GDM1 (cell line): ENCODE measurements at regions not wholly inside any gene's neighbourhood (a gene's known extent, or its start where the extent isn't known, plus 50 kb on each side); places are given as distances from the start of the nearest gene placed in this dataset.

Experiments used
- DNase-seq: peaks from one replicate; lab custom pipeline; 2025; lab: John Stamatoyannopoulos, UW

- no peak for DNase-seq
These were observed 256.7 kb downstream of the DCDC2C start for GRCh38 chr2:3960106-3960505.

- DNase-seq: no peak
These were observed 259.3 kb downstream of the DCDC2C start for GRCh38 chr2:3962719-3963118.

DNA sequence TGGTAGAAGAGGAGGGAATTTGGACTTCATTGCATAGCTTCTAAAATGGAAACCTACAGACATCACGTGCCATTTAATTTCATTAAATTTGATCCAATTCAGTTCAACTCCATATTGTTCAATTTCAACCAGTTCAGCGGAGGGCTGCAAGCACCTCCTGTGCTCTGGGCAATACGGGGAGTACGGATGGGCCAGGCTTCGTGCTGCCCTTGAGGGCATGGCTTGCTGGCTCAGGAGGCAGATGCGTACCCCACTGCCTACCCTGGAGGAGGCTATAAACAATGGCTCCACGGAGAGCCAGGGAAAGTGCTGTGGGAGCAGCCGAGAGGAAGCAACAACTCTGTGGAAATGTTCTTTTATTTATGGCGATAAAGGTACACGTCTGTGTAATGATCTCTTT, 261.8 kb downstream of the DCDC2C start:
- DNase-seq: no peak

DNA sequence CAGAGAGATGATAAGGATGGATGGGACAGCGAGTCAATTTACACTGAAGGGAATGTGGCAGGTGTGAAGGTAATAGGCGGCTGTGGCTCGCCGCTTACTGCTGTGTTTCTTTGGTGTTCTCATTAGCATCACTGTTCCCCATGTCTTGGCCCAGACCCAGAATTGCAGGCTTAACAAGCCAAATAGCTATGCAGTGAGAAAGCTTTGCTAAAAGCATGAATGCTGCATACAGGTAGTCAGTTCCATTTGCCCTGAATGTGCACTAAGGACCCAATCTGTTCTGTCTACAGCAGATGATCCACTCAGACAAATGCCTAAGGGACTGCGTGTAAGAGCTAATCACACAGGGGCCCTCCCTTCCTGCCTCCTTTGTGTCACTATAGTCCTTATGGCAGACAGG, 262.6 kb downstream of the DCDC2C start:
- no peak for DNase-seq

- DNase-seq: no peak
These were observed 263.1 kb downstream of the DCDC2C start for GRCh38 chr2:3966470-3966869.

GRCh38 chr2:3968736-3969135, 265.4 kb downstream of the DCDC2C start:
- DNase-seq: no peak

- DNase-seq: no peak
These were observed 267.6 kb downstream of the DCDC2C start for GRCh38 chr2:3970791-3971651.

- no peak for DNase-seq
These were observed 268.3 kb downstream of the DCDC2C start for GRCh38 chr2:3971652-3972192.

DNA sequence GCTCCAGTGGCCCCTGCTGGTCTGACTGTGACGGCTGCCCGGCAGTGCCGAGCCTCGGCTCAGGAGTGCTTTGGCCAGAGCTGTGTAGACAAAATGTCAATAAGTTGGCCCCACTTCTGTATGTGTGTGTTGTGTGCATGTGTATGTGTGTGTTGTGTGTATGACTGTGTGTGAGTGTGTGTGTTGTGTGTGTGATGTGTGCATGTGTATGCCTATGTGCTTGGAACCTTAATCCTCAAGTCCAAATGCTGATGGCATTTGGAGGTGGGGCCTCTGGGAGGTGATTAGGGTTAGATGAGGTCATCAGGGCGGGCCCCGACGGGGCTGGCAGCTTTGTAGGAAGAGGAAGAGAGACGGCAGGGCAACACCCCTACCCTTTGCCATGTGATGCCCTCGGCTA, 269.0 kb downstream of the DCDC2C start:
- DNase-seq: no peak

DNA sequence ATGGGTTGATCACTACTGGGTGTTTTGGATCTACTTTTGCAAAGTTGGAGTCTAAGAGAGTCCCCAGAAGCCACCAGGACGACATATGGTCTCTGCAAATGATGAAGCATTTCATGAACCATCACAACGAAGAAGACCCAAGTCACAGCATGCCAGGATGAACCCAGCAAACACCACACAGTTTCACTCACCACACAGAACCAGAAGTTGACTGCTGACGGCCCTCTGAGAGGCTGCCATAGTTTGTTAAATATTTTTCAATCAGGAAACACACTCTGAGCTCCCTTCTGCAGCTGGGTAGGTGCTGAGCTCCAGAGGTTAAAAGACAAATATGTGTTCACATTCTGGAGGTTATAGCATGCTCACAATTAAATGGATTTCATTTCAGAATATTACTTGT, 271.4 kb downstream of the DCDC2C start:
- DNase-seq: no peak

GRCh38 chr2:3981446-3981987, 278.1 kb downstream of the DCDC2C start:
- DNase-seq: no peak

- DNase-seq: no peak
These were observed 278.8 kb downstream of the DCDC2C start for GRCh38 chr2:3982160-3982559.

DNA sequence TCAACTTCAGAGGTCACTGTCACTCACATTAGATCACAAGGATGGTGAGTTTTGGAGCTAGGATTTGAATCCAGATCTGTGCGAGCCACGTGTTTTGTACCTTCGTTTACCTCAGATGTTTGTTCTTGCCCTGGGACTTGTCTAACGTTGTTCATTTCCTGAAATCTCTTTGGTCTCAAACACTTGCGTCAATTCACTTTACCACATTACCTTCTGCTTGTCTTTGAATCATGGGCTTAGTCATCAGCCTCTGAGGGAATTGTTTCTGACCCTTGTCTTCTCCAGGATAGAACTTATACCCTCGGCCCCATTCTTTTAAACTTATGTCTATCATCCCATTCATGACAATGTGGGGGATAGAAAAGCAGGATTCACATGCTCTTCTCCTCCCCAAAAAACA, 282.7 kb downstream of the DCDC2C start:
- no peak for DNase-seq

DNA sequence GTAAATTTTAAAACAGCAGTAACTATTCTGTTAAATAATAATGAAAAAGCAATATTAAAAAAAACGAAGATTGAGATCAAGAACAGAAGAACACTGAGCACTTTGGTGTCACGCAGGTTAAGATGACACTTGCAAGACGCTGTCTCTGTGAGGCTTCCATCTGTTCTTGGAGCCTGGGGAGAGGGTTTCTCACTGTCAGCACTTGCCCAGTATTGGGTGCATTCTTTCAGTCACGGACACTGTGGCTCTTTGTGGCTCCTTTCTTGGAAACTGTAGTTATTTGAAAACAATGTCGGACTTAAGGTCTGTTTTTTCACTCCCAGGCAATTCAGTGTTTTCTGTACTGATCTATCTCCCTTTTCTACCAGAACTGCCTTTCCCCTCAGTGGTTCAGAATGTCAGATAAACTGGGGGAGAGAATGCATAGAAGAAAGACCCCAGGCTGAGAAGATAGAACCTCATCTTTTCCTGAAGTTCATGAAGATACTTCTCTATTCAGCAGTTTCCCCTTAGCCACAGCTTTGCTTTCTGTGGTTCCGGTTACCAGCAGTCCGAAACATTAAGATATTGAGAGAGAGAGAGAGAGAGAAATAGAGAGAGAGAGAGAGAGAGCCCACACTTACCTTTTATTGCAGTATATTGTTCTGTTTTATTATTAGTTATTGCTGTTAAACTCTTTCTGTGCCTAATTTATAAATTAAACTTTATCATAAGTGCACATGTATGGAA, 283.3 kb downstream of the DCDC2C start:
- no peak for DNase-seq

- no peak for DNase-seq
These were observed 299.5 kb downstream of the DCDC2C start for GRCh38 chr2:4002841-4003403.

DNA sequence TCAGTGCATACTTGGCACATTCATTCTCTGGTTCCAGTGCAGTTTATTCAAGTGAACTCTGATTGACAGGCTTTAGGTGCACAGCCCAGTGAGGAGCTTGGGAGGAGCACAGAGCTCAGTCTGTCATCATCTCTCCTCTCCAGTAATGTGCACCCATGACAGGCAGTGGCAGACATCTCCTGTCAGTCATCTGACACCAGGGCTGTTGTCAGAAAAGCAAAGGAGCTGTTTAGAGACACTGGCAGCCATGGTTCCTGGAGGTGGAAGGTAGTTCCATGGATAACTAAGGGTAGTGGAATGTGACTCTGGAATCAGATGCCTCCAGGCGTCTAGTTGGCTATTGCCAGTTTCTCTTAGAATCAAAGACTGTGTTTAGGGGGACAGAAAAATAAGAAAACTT, 308.8 kb downstream of the DCDC2C start:
- no peak for DNase-seq

GRCh38 chr2:4018535-4018934, 315.2 kb downstream of the DCDC2C start:
- no peak for DNase-seq

- DNase-seq: no peak
These were observed 316.8 kb downstream of the DCDC2C start for GRCh38 chr2:4020153-4020552.

- no peak for DNase-seq
These were observed 317.3 kb downstream of the DCDC2C start for GRCh38 chr2:4020649-4021048.

DNA sequence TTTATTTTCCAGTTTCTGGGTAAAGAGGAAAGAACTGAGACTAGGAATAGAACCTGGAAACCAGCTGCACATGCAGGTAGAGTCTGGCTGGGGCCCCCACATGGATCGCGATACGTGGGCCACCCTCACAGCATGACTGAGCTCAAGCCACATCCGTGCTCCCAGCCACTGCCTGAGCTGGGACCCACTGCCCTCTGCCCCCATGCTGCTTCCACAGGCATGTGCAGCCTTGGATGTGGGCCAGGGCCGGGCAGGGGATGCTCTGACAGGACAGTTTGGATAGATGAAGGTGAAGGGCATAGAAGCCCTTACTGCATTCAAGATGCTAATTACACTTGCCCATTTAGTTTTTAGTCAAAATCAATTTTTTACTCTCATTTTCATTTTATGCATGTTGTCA, 321.2 kb downstream of the DCDC2C start:
- DNase-seq: no peak

DNA sequence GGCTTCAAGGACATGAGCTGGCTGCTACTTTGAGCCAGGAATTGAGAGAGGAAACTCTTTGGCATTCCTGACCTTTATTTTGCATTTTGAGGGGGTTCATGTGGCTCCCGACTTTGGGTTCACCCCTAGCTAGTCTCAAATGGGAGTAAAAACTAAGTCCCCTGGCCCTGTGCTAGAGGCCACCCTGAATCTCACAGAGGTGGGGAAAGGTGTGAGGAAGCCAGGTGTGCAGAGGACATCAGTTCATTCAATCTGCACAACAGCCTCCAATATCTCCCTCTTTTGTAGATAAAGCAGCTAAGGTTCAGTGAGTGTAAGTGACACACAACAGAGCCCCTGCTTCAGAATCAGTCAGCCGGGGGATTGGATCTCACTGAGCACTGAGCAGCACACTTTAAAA, 325.7 kb downstream of the DCDC2C start:
- no peak for DNase-seq

DNA sequence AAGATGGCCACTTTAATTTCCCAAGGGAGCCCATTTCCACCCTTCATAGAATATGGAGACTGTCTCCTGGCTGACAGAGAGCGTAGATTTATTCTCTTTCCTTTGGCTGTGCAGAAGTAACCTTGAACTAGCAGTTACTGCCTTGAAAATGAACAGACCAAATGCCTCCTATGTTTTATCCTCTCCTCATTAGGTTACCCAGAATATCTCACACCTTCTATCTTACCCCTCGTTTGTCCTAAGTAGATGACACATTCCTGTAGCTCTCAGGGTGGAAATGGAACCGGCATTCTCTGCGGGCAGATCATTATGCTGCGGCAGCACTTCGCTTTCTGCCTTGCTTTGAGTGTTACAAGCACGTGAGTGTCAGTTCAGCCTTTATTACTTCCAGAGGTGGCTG, 336.5 kb downstream of the DCDC2C start:
- no peak for DNase-seq
